ENCODE measurements at regions not wholly inside any gene's neighbourhood (a gene's known extent, or its start where the extent isn't known, plus 50 kb on each side); places are given as distances from the start of the nearest gene placed in this dataset.

DNA sequence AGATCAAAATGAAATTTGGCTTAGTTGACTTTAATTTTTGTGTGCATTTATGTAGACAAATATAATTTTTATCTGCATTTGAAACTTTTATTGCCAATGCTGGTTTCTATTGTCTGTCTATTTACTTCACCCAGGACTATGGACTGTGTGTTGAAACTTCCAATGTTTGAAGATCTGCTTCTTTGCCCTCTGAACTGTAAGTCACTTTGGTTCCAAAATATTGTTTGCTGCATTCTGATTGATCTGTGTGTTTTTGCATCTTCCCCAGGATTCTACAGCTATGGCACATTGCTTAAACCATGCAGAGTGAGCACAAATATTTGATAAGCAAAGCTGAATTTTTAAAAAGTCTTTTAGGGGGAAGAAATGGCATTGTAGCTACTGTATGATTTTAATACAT is 131.0 kb upstream of the SOX5 start:
- no peak for DNase-seq (ENCODE audit: low spot score)

- no peak for DNase-seq (ENCODE audit: low spot score)
These were observed 129.6 kb upstream of the SOX5 start for GRCh38 chr12:24079083-24079482.

GRCh38 chr12:24078318-24078765 is 128.9 kb upstream of the SOX5 start:
- DNase-seq (ENCODE audit: low spot score) = no peak

GRCh38 chr12:24077161-24077560 is 127.7 kb upstream of the SOX5 start:
- DNase-seq (ENCODE audit: low spot score) = no peak

DNA sequence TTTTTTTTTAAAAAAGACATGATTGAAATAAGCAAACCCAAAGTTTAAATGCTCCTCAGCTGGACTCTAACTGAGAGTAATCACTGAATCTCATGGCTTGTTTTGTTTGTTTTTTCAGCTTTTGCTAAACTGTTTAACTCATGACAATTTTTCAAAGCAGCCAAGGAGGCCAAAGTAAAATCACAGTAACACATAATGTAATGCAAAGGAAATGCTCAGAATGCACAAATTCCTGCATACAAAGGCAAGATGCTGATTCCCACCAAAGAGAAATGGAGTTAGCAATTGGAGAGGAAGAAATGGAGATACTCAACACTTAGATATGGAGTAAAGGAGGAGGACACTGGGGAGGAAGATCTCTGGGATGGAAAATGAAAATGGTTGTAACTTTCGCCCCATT is 126.2 kb upstream of the SOX5 start:
- no peak for DNase-seq (ENCODE audit: low spot score)

GRCh38 chr12:24073170-24073810 is 123.8 kb upstream of the SOX5 start:
- DNase-seq (ENCODE audit: low spot score) = no peak

GRCh38 chr12:24072302-24072701 is 122.8 kb upstream of the SOX5 start:
- DNase-seq (ENCODE audit: low spot score) = no peak

DNA sequence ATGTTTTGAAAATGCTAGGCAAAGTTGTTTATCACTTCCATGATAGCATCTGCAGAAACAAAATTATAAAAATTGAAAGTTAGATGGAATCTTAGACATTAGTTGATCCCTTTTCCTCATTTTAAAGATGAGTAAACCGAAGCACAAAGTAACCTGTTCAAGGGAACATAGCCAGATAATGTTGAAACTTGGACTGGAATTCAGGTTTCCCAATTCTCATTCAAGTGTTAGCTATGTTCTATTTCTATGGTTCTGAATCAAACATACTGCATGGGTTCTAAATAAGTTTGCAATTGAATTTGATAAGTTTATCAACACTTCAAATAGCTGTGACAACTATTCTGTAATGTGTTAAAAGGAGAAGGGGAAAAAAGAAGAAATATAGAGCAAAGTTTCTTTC is 122.4 kb upstream of the SOX5 start:
- no peak for DNase-seq (ENCODE audit: low spot score)

DNA sequence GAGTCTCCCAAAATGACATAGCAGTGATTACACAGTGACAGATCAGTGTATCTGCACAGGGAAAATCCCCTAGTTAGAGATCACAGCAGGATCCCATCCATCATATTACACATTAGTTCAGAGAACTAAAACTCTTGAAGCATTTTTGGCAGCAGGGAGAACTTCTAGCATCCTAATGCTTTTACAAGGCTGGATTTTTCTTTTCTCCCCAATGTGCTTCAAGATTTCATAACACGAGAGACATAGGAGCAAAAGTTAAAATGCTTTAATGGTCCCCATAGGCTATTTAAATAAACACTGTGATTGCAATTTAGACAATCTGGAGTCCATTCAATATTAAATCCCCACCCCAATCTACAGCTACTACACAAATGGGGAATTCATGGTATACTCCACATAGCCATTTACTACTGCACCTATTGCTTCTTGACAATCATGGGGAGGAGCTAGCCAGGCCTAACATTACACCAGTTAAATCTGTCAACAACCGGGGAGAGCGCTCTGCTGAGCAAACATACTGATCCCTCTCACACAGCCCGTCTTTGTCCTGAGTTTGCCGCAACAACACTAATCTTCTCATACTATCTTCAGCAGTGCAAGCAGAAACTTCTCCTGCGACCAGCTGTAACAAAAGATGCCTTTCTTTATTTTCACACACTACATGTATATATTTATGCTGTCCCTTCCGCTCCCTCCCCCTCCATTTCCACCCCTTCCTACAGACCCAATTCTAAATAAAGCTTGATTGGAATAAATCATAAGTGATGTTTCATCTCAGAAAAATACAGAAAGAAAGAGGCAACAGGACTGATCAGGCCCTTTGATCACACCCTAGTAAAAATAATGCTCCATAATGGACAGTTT is 120.3 kb upstream of the SOX5 start:
- no peak for DNase-seq (ENCODE audit: low spot score)

DNA sequence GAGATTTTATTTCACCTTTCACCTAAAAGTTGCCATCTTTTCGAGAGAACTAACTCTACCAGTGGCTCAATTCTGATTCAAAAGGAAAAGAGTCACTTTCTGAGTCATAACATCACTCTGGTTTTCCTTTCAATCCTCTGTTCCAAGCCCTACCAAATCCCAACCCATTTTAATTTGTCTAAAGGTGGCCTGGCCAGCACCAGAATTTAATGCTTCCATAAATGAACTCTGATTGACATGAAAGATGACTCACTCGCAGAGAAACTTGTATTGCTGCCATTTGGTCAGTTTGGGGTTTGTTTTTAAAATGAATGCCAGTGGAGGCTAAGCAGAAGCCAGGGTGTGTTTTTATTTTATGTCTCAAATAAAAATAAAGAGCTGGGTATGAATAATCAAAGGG is 117.4 kb upstream of the SOX5 start:
- no peak for DNase-seq (ENCODE audit: low spot score)

- DNase-seq (ENCODE audit: low spot score) = no peak
These were observed 116.6 kb upstream of the SOX5 start for GRCh38 chr12:24066097-24066496.

DNA sequence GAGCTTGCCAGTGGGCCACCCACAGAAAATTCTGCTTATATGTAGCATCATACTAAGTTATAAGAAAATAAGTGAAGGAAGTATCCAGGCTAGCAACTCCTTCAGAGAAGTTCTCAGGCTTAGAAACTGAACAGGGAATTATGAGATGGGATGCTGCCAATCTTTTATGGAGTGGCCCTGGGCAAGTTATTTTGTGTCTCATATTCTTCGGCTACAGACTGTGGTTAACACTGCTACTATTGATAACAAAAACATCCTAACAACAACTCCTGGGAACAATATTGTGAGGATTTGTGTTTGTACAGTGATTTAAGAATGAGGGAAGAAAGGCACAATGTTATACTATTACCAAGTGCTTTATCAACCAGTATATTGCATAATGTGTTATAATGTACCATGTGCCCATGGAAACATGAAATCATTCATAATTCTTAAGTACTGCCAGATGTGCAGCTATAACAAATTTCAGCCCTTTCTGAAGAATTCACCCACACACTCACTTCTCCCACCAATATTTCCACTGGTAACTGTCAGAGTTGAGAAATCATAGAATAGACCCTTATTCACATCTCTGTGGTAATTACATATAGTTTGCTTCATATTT is 113.3 kb upstream of the SOX5 start:
- no peak for DNase-seq (ENCODE audit: low spot score)

DNA sequence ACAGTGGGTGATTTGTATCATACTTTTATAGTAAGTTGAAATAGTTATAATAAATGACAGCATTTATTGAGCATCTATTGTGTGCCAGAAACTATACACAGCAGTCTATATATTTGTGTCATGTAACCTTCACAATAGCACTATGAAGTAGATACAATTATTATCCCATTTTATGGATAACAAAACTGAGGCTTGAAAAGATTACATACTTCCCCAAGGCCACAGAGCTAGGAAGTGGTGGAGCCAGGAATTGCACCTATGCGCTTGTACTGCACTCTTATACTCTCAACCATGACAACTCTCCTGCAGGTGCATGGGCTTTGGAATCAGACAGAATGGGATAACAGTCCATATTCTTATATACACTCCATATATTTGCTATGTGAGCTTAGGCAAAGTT is 110.6 kb upstream of the SOX5 start:
- DNase-seq (ENCODE audit: low spot score) = no peak

DNA sequence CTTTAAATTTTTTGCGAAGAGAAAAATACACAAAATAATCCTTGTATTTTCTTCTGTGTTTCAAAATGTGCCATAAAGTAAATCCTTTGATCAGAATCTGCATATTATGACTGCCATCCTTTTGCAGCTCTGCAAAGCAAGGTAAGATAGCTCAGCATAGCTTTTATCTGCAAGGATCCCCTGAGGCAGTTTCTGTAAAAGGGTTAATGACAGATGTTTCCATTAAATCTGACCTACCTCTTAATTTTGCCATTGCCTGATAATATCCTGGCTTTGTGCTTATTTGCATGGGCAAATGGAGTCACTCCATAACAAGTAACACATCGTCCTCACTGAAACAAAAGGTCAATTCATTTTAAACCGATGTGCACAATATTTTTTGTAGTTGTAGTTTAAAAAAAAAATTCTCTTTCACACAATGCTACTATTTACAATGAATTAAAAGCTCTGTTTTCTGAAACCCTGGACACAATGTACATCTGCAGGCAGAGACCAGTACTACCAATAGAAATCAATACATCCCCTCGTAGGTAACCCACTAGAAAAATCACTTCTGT is 108.5 kb upstream of the SOX5 start:
- DNase-seq (ENCODE audit: low spot score) = no peak

DNA sequence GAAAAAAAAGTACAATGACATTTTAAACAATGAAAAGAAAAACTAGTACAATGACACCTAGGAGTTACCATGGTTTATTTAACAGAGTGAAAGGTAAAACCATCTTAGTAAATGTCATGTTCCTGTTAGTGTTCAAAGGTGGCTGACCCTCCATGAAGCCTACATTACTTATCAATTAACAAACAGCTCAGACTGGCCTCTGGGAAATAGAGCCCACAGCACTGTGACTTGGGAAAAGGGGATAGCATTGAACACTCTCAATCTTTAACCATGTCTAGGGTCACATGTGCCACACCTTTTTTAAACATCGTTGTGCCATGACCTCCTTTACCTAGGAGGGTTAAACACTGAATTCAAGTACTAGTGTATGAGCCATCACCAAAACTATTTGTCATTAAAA is 106.3 kb upstream of the SOX5 start:
- DNase-seq (ENCODE audit: low spot score) = no peak

DNA sequence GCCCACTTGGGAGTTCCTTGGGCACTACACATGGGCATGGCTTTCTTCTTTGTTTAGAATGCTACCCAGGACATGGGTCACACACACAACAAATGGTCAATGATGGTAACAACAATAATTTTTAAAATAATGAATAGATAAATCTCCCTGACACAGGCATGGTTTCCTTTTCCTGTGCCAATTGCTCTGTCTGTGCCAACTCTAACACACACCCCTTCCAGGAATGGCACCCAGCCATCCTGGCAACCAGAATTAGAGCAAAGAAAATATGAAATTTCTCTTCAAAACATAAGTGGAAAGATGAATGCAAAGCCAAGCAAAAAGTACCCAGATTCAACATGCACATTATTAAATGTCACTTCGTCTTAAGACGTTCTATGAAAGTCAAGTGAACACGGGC is 104.9 kb upstream of the SOX5 start:
- no peak for DNase-seq (ENCODE audit: low spot score)

GRCh38 chr12:24049728-24050127 is 100.3 kb upstream of the SOX5 start:
- DNase-seq (ENCODE audit: low spot score) = no peak

DNA sequence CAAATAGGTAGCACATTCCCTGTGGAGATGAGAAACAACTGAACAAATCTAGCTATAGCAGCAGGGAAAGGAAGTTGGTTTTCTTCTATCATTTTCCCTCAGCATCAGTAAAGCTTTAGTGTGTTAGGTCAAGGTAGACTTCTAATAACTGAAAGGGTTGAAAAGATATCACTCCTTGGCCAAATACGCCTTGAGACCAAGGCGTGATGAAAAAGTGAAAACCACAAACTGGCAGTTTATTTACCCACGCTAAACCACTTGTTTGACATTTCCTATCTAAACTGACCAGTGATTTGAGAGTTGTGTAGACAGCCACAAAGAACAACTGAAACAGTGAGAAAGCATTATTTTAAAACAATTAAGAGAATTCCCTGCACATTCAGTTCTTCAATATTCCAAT is 99.6 kb upstream of the SOX5 start:
- no peak for DNase-seq (ENCODE audit: low spot score)

- no peak for DNase-seq (ENCODE audit: low spot score)
These were observed 99.0 kb upstream of the SOX5 start for GRCh38 chr12:24048446-24048845.

- no peak for DNase-seq (ENCODE audit: low spot score)
These were observed 97.9 kb upstream of the SOX5 start for GRCh38 chr12:24047326-24047725.

DNA sequence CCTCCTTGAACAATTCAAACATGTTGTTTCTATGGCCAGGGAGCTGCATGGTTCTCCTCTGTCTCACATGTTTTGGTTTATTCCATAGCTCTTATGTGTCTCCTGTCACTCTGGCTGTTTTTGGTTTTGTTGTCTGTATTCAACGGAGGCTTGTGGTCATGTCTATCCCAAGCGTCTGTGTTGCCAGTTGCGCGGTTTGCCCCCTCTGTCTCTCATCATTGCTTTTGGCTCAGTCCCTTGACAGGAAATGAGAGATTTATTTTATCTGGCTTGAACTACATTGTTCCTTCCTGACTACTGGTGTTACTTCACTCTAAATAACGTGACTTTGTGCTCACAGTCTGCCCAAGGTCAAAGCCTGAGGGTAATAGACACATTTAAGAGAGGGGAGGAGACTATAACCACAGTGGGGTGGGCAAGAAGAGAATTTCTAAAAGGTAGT is 96.4 kb upstream of the SOX5 start:
- DNase-seq (ENCODE audit: low spot score) = no peak

- DNase-seq (ENCODE audit: low spot score) = no peak
These were observed 95.7 kb upstream of the SOX5 start for GRCh38 chr12:24044941-24045703.

Data from cerebellar cortex (tissue), 1 donor.